ENCODE measurements at regions not wholly inside any gene's neighbourhood (a gene's known extent, or its start where the extent isn't known, plus 50 kb on each side); places are given as distances from the start of the nearest gene placed in this dataset.

GRCh38 chr13:33612641-33613638 lies 205.0 kb upstream of the RFC3 start:
- Histone ChIP-seq H3K27me3 (ENCODE audit: control insufficient read depth, insufficient read depth, low read length) (peaks cover 1% of the 10 kb centered on the region), H3K4me3 (ENCODE audit: low read depth, low read length) (no peak overlapping the region), H3K36me3 (ENCODE audit: control insufficient read depth, insufficient read depth, low read length) (no peaks in the 10 kb centered on the region)
- CTCF ChIA-PET, result no interaction called here
- TF ChIP-seq CTCF (IDR thresholded peaks at IDR 0.05; ENCODE audit: insufficient read depth, low read depth, low read length), result no peak
- POLR2A ChIA-PET, result no interaction called here
- no peak for DNase-seq (ENCODE audit: low read depth)

- H3K27me3 ChIP-seq (ENCODE audit: control insufficient read depth, insufficient read depth, low read length), result peaks cover 1% of the 10 kb centered on the region
- TF ChIP-seq CTCF (IDR thresholded peaks at IDR 0.05; ENCODE audit: insufficient read depth, low read depth, low read length), result no peak
- DNase-seq (ENCODE audit: low read depth), result no peak
- ChIA-PET CTCF (no interaction called here), POLR2A (no interaction called here)
- H3K4me3 ChIP-seq (ENCODE audit: low read depth, low read length), result no peak overlapping the region
- no peaks in the 10 kb centered on the region for H3K36me3 ChIP-seq (ENCODE audit: control insufficient read depth, insufficient read depth, low read length)
Measured at GRCh38 chr13:33615436-33615835, 202.5 kb upstream of the RFC3 start.

- DNase-seq (ENCODE audit: low read depth), result no peak
- ChIA-PET CTCF (no interaction called here), POLR2A (no interaction called here)
- Histone ChIP-seq H3K36me3 (ENCODE audit: control insufficient read depth, insufficient read depth, low read length) (no peaks in the 10 kb centered on the region), H3K27me3 (ENCODE audit: control insufficient read depth, insufficient read depth, low read length) (peaks cover 1% of the 10 kb centered on the region), H3K4me3 (ENCODE audit: low read depth, low read length) (no peak overlapping the region)
- no peak for TF ChIP-seq CTCF (IDR thresholded peaks at IDR 0.05; ENCODE audit: insufficient read depth, low read depth, low read length)
Measured at GRCh38 chr13:33616130-33616529, 201.8 kb upstream of the RFC3 start.

GRCh38 chr13:33617055-33617454 lies 200.9 kb upstream of the RFC3 start:
- Histone ChIP-seq H3K36me3 (ENCODE audit: control insufficient read depth, insufficient read depth, low read length) (no peaks in the 10 kb centered on the region), H3K4me3 (ENCODE audit: low read depth, low read length) (no peak overlapping the region), H3K27me3 (ENCODE audit: control insufficient read depth, insufficient read depth, low read length) (peaks cover 1% of the 10 kb centered on the region)
- POLR2A ChIA-PET, result no interaction called here
- CTCF ChIA-PET, result no interaction called here
- no peak for TF ChIP-seq CTCF (IDR thresholded peaks at IDR 0.05; ENCODE audit: insufficient read depth, low read depth, low read length)
- DNase-seq (ENCODE audit: low read depth), result no peak

GRCh38 chr13:33624253-33624652 lies 193.7 kb upstream of the RFC3 start:
- Histone ChIP-seq H3K36me3 (ENCODE audit: control insufficient read depth, insufficient read depth, low read length) (no peaks in the 10 kb centered on the region), H3K27me3 (ENCODE audit: control insufficient read depth, insufficient read depth, low read length) (no peaks in the 10 kb centered on the region), H3K4me3 (ENCODE audit: low read depth, low read length) (no peak overlapping the region)
- no peak for TF ChIP-seq CTCF (IDR thresholded peaks at IDR 0.05; ENCODE audit: insufficient read depth, low read depth, low read length)
- DNase-seq (ENCODE audit: low read depth), result no peak
- ChIA-PET POLR2A (no interaction called here), CTCF (interaction anchor here (0.6 kb wide), 1 partner anchor 1488 kb away, joined by 6 read pairs; no protein-coding TSS in a partner anchor)

Measured in BJ (cell line).